ENCODE measurements at regions not wholly inside any gene's neighbourhood (a gene's known extent, or its start where the extent isn't known, plus 50 kb on each side); places are given as distances from the start of the nearest gene placed in this dataset.
"Not testable (repeated sequence)": the region's sequence is repeated elsewhere in the genome, so short reads cannot be mapped to it uniquely, and the experiment has no call there.

- H3K4me3 ChIP-seq (ENCODE audit: low read depth, low read length): no peak overlapping the region
- TF ChIP-seq CTCF (IDR thresholded peaks at IDR 0.05; ENCODE audit: insufficient read depth, low read depth, low read length, missing control alignments): no peak
Measured at GRCh38 chr5:174558190-174558589, 166.2 kb upstream of the MSX2 start.

GRCh38 chr5:174559141-174559540 is 165.2 kb upstream of the MSX2 start:
- no peak for DNase-seq (ENCODE audit: low read depth)
- no peak for TF ChIP-seq CTCF (IDR thresholded peaks at IDR 0.05; ENCODE audit: insufficient read depth, low read depth, low read length, missing control alignments)
- no peak overlapping the region for H3K4me3 ChIP-seq (ENCODE audit: low read depth, low read length)

More at GRCh38 chr5:174558190-174558589, 166.2 kb upstream of the MSX2 start:
- no peak for DNase-seq (ENCODE audit: low read depth)

- no peak overlapping the region for H3K4me3 ChIP-seq (ENCODE audit: low read depth, low read length)
- no peak for DNase-seq (ENCODE audit: low read depth)
- no peak for TF ChIP-seq CTCF (IDR thresholded peaks at IDR 0.05; ENCODE audit: insufficient read depth, low read depth, low read length, missing control alignments)
Measured at GRCh38 chr5:174559566-174560090, 164.8 kb upstream of the MSX2 start.

GRCh38 chr5:174560861-174561260 is 163.5 kb upstream of the MSX2 start:
- no peak overlapping the region for H3K4me3 ChIP-seq (ENCODE audit: low read depth, low read length)
- DNase-seq (ENCODE audit: low read depth): no peak
- TF ChIP-seq CTCF (IDR thresholded peaks at IDR 0.05; ENCODE audit: insufficient read depth, low read depth, low read length, missing control alignments): no peak

- H3K4me3 ChIP-seq (ENCODE audit: low read depth, low read length); DNase-seq (ENCODE audit: low read depth): not testable (repeated sequence)
Measured at GRCh38 chr5:174563040-174563439, 161.3 kb upstream of the MSX2 start.

- no peak overlapping the region for H3K4me3 ChIP-seq (ENCODE audit: low read depth, low read length)
- DNase-seq (ENCODE audit: low read depth): no peak
- TF ChIP-seq CTCF (IDR thresholded peaks at IDR 0.05; ENCODE audit: insufficient read depth, low read depth, low read length, missing control alignments): no peak
Measured at GRCh38 chr5:174563899-174564298, 160.5 kb upstream of the MSX2 start.

GRCh38 chr5:174567506-174568141 is 156.8 kb upstream of the MSX2 start:
- no peak for DNase-seq (ENCODE audit: low read depth)
- H3K4me3 ChIP-seq (ENCODE audit: low read depth, low read length): no peak overlapping the region
- no peak for TF ChIP-seq CTCF (IDR thresholded peaks at IDR 0.05; ENCODE audit: insufficient read depth, low read depth, low read length, missing control alignments)
